Pulmonary artery endothelial cell (primary cell): ENCODE measurements at regions not wholly inside any gene's neighbourhood (a gene's known extent, or its start where the extent isn't known, plus 50 kb on each side); places are given as distances from the start of the nearest gene placed in this dataset.
A peak's percentile ranks its signal among the peaks of the same experiment; 100 is the strongest.

Source experiments
- DNase-seq: peaks from one replicate; pipeline ENCODE4 v3.0.0-alpha.2; 2011; ENCODE audit warnings: low read depth, low spot score

GRCh38 chr16:48487287-48487686 lies 102.1 kb upstream of the SIAH1 start:
- DNase-seq, result no peak

GRCh38 chr16:48481772-48482171 lies 96.6 kb upstream of the SIAH1 start:
- DNase-seq, result no peak

- no peak for DNase-seq
Measured at GRCh38 chr16:48481211-48481610, 96.0 kb upstream of the SIAH1 start.

- DNase-seq, result no peak
Measured at GRCh38 chr16:48479955-48480354, 94.7 kb upstream of the SIAH1 start.

GRCh38 chr16:48479329-48479728 lies 94.1 kb upstream of the SIAH1 start:
- no peak for DNase-seq

DNA sequence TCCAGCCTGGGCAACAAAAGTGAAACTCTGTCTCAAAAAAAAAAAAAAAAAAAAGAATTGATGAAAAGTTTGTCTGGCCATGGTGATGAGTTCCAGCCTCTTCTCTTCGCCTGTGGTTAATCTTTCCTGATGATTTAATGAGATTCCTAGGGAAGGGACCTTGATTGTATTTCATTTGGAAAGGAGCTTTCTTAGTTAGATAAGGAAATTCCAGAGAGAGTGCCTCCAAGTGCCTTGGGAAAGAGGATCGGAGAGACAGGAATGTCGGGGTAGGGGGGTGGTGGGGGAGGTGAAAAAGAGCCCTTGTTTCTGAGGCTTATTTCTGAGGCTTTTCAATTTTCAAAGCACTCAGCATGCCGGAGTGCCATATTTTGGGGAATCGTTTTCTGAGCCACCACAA lies 93.2 kb upstream of the SIAH1 start:
- DNase-seq, result no peak

DNA sequence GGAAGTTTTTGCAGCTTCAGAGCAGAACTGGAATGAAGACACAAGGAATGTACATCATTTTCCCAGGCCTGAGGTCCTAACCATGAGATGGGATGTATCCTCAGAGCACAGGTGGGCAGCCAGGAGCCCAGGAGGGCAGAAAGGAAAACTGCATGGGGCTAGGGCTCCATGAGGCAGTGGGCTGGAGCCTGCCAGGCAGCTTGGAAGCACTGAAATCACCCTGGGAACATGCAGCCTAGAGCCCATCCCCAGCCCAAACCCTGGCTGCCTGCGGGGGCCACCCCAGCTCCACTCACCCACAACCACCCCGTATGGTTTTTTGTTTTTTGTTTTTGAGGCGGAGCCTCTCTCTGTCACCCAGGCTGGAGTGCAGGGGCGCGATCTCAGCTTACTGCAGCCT lies 86.2 kb upstream of the SIAH1 start:
- DNase-seq, result no peak

- no peak for DNase-seq
Measured at GRCh38 chr16:48462106-48462740, 77.0 kb upstream of the SIAH1 start.

- DNase-seq, result no peak
Measured at GRCh38 chr16:48459167-48459566, 74.0 kb upstream of the SIAH1 start.

GRCh38 chr16:48454051-48454450 lies 68.8 kb upstream of the SIAH1 start:
- no peak for DNase-seq

GRCh38 chr16:48452991-48453760 lies 68.0 kb upstream of the SIAH1 start:
- no peak for DNase-seq

- DNase-seq, result no peak
Measured at GRCh38 chr16:48451323-48451722, 66.1 kb upstream of the SIAH1 start.

DNA sequence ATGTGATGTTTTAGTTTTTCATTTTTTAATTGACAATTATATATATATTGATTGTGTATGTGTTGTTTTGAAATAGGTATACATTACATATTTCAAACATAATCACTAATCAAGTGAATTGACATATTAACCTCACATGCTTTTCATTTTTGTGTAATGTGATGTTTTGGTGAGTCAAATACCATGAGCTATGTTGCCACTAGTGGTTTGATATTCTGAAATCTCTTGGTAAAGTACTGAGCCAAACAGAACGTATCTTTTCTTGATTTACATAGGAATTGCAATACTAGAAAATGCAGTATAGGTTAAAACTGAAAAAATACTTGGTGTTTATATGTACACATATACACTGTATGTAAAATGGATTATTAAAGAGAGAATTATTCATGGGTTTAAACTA lies 65.2 kb upstream of the SIAH1 start:
- DNase-seq, result no peak

GRCh38 chr16:48448841-48449481 lies 63.7 kb upstream of the SIAH1 start:
- no peak for DNase-seq

- no peak for DNase-seq
Measured at GRCh38 chr16:48447940-48448536, 62.8 kb upstream of the SIAH1 start.

GRCh38 chr16:48447428-48447827 lies 62.2 kb upstream of the SIAH1 start:
- no peak for DNase-seq

DNA sequence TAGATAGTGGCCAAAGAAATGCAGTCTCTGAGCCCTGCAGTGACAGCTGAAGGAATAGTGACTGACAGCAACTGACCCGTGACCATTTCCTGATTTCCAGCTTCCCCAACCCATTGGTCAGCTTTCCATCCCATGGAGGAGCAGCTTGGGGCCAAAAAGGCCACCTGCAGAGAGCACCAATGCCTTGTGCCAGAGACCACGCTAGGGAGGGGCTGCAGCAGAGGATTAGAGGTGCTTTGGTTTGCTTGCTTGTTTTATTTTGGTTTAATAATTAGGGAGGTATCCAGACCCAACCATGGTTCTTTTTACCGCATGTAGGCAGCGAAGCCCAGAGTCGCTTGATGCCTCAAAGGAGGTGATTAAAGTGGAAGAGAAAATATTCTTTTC lies 61.3 kb upstream of the SIAH1 start:
- no peak for DNase-seq

DNA sequence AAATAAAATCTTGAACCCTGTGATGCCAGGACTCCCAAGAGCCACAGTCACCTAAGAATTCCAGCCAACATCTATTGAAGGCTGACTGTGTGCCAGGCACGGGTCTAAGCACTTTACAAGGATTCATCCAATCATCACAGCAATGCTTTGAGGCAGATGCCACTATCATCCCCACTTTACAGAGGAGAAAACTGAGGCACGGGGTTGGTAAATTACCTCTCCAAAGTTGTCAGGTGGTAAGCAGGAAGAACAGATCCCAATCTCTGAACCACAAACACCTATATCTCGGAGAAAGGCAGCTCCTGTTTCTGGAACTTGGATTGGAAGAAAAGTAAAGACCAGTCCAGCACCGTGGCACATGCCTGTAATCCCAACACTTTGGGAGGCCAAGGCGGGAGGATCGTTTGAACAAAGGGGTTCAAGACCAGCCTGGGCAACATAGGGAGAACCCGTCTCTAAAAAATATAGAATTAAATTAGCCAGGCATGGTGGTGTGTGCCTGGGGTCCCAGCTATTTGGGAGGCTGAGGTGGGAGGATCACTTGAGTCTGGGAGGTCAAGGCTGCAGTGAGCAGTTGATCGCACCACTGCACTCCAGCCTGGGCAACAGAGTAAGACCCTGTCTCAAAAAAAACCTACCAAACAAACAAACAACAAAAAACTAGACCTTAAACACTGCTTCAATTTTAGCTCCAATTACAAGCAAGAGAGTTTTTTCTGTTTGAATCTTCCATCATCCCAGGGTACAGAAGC lies 60.7 kb upstream of the SIAH1 start:
- no peak for DNase-seq

GRCh38 chr16:48444574-48444973 lies 59.4 kb upstream of the SIAH1 start:
- peak; percentile 19 for DNase-seq

DNA sequence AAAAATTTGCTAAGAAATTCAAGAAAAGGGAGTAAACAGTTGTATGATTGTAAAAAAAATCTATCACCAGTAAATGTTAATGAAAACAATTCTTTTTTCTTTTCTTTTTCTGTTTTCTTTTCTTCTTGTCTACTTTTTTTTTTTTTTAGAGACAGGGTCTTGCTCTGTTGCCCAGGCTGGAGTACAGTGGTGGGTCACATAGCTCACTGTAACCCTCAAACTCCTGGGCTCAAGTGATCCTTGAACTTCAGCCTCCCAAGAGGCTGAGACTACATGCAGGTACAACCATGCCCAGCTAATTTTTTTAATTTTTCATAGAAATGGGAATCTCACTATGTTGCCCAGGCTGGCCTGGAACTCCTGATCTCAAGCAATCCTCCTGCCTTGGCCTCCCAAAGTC lies 57.2 kb upstream of the SIAH1 start:
- no peak for DNase-seq

DNA sequence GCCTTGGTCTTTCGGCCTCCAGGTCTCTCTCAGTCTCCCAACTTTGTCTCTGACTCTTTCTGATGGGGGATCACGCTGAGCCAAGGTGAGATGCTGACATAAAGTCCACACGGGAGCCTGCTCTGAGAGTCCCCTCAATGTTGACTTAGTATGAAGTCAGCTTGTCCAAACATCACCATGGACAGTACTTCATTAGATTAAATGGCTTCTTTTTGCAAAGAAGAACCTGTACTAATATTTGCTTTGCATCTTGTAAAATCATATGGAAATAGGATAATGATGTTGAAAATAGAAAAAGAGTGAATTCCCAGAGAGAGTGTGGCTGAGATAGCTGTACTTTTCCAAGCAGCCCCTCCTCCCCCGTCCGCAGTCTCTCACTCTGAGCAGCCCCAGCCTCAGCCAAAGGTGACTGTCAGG lies 56.7 kb upstream of the SIAH1 start:
- no peak for DNase-seq

GRCh38 chr16:48441106-48441505 lies 55.9 kb upstream of the SIAH1 start:
- no peak for DNase-seq
